H9 (cell line): ENCODE measurements at regions not wholly inside any gene's neighbourhood (a gene's known extent, or its start where the extent isn't known, plus 50 kb on each side); places are given as distances from the start of the nearest gene placed in this dataset.

Experiments
- DNase-seq: peaks from one replicate; pipeline ENCODE4 v3.0.0-alpha.2; 2017
- H2AFZ ChIP-seq: one replicate; pipeline ENCODE4 v1.6.1; 2013; ENCODE audit warnings: mild to moderate bottlenecking, low read length, control low read depth, moderate library complexity
- H2AK5ac ChIP-seq: 2 replicates; pipeline ENCODE4 v1.6.1; 2013; ENCODE audit warnings: low read length, control low read depth, mixed read lengths; ENCODE audit not compliant: insufficient read length
- H2BK120ac ChIP-seq: one replicate; pipeline ENCODE4 v1.6.1; 2013; ENCODE audit warnings: low read depth, mild to moderate bottlenecking, low read length, control low read depth, inconsistent platforms; ENCODE audit not compliant: poor library complexity, severe bottlenecking
- H2BK12ac ChIP-seq: 2 replicates; pipeline ENCODE4 v1.6.1; 2013; ENCODE audit warnings: low read length, control low read depth, mixed read lengths, low read depth; ENCODE audit not compliant: insufficient read length
- H2BK15ac ChIP-seq: 2 replicates; pipeline ENCODE4 v1.6.1; 2013; ENCODE audit warnings: low read depth, low read length, control low read depth
- H2BK20ac ChIP-seq: one replicate; pipeline ENCODE4 v1.6.1; 2013; ENCODE audit warnings: low read depth, mild to moderate bottlenecking, low read length, control low read depth, inconsistent platforms; ENCODE audit not compliant: poor library complexity, severe bottlenecking
- H2BK5ac ChIP-seq: 2 replicates; pipeline ENCODE4 v1.6.1; 2013; ENCODE audit warnings: low read length, control low read depth, mixed read lengths; ENCODE audit not compliant: insufficient read length
- H3K14ac ChIP-seq: 2 replicates; pipeline ENCODE4 v1.6.1; 2013; ENCODE audit warnings: low read length, control low read depth; ENCODE audit not compliant: insufficient read depth
- H3K18ac ChIP-seq: 2 replicates; pipeline ENCODE4 v1.6.1; 2013; ENCODE audit warnings: low read depth, mild to moderate bottlenecking, mixed read lengths, low read length, control low read depth; ENCODE audit not compliant: insufficient read length
- H3K23ac ChIP-seq: 2 replicates; pipeline ENCODE4 v1.6.1; 2013; ENCODE audit warnings: low read length, control low read depth, mixed read lengths, low read depth; ENCODE audit not compliant: insufficient read length
- H3K23me2 ChIP-seq: 2 replicates; pipeline ENCODE4 v1.6.1; 2013; ENCODE audit warnings: low read depth, mild to moderate bottlenecking, mixed read lengths, low read length, control low read depth; ENCODE audit not compliant: insufficient read length, poor library complexity, severe bottlenecking
- H3K27ac ChIP-seq: 2 replicates; pipeline ENCODE4 v1.5.1; 2013; ENCODE audit warnings: low read length, control low read depth, mixed read lengths, low read depth; ENCODE audit not compliant: insufficient read length
- H3K27me3 ChIP-seq: 2 replicates; pipeline ENCODE4 v1.6.1; 2013; ENCODE audit warnings: low read length, control low read depth, inconsistent platforms; ENCODE audit not compliant: insufficient read depth
- H3K4ac ChIP-seq: 2 replicates; pipeline ENCODE4 v1.6.1; 2013; ENCODE audit warnings: low read depth, mild to moderate bottlenecking, control low read depth, inconsistent platforms, low read length, moderate library complexity
- H3K4me1 ChIP-seq: 2 replicates; pipeline ENCODE4 v1.6.1; 2013; ENCODE audit warnings: low read length, control low read depth, inconsistent platforms; ENCODE audit not compliant: insufficient read depth
- H3K4me2 ChIP-seq: 2 replicates; pipeline ENCODE4 v1.6.1; 2013; ENCODE audit warnings: low read length, control low read depth, mixed read lengths; ENCODE audit not compliant: insufficient read length, insufficient read depth
- H3K56ac ChIP-seq: 2 replicates; pipeline ENCODE4 v1.6.1; 2013; ENCODE audit warnings: low read depth, mild to moderate bottlenecking, mixed read lengths, low read length, control low read depth; ENCODE audit not compliant: insufficient read length
- H3K79me1 ChIP-seq: 2 replicates; pipeline ENCODE4 v1.6.1; 2013; ENCODE audit warnings: low read depth, mild to moderate bottlenecking, moderate library complexity, low read length, control low read depth, inconsistent platforms; ENCODE audit not compliant: insufficient read depth, poor library complexity, severe bottlenecking
- H3K79me2 ChIP-seq: 2 replicates; pipeline ENCODE4 v1.6.1; 2013; ENCODE audit warnings: low read length, control low read depth, inconsistent platforms; ENCODE audit not compliant: insufficient read depth
- H3K9ac ChIP-seq: 2 replicates; pipeline ENCODE4 v1.6.1; 2013; ENCODE audit warnings: low read length, control low read depth, mixed read lengths; ENCODE audit not compliant: insufficient read length; ENCODE audit errors: extremely low read depth
- H3K9me3 ChIP-seq: one replicate; pipeline ENCODE4 v1.6.1; 2013; ENCODE audit warnings: low read depth, low read length, inconsistent platforms; ENCODE audit not compliant: control insufficient read depth
- H3T11ph ChIP-seq: one replicate; pipeline ENCODE4 v1.6.1; 2013; ENCODE audit warnings: mild to moderate bottlenecking, low read length, control low read depth, inconsistent platforms
- H4K20me1 ChIP-seq: one replicate; pipeline ENCODE4 v1.6.1; 2013; ENCODE audit not compliant: control insufficient read depth, insufficient read length, insufficient read depth
- H4K5ac ChIP-seq: 2 replicates; pipeline ENCODE4 v1.6.1; 2013; ENCODE audit warnings: low read depth, mild to moderate bottlenecking, mixed read lengths, low read length, control low read depth; ENCODE audit not compliant: insufficient read length
- H4K8ac ChIP-seq: replicated peaks from 2 replicates; pipeline ENCODE4 v1.6.1; 2013; ENCODE audit warnings: low read length, control low read depth, mixed read lengths, low read depth; ENCODE audit not compliant: insufficient read length
- H4K91ac ChIP-seq: 2 replicates; pipeline ENCODE4 v1.6.1; 2013; ENCODE audit warnings: low read depth, mild to moderate bottlenecking, moderate library complexity, mixed read lengths, low read length, control low read depth; ENCODE audit not compliant: insufficient read length
- H3K27ac Mint-ChIP-seq, 3 experiments: 2 replicates in 2 of 3; 3 replicates in 1 of 3; pipeline ENCODE4 v1.8.0; 2020 to 2021; ENCODE audit warnings: mixed read lengths in 3 of 3, mild to moderate bottlenecking in 1 of 3, moderate library complexity in 1 of 3
- H3K27me3 Mint-ChIP-seq: 2 replicates; pipeline ENCODE4 v1.8.0; 2021; ENCODE audit warnings: low read depth, mild to moderate bottlenecking, moderate library complexity, mixed read lengths
- H3K36me3 Mint-ChIP-seq, 3 experiments: 2 replicates in 2 of 3; 3 replicates in 1 of 3; pipeline ENCODE4 v1.8.0; 2020 to 2021; ENCODE audit warnings: low read depth in 3 of 3, mixed read lengths in 3 of 3; ENCODE audit not compliant: insufficient read depth in 1 of 3
- H3K4me1 Mint-ChIP-seq, 2 experiments: 2 replicates each; pipeline ENCODE4 v1.8.0; 2020; ENCODE audit warnings: mixed read lengths in 2 of 2
- H3K4me3 Mint-ChIP-seq, 2 experiments: 2 replicates in 1 of 2; 3 replicates in 1 of 2; pipeline ENCODE4 v1.8.0; 2020 to 2021; ENCODE audit warnings: mild to moderate bottlenecking in 2 of 2, mixed read lengths in 2 of 2, moderate library complexity in 1 of 2
- H3K9me3 Mint-ChIP-seq, 2 experiments: 2 replicates in 1 of 2; 3 replicates in 1 of 2; pipeline ENCODE4 v1.8.0; 2020; ENCODE audit warnings: mild to moderate bottlenecking in 2 of 2, mixed read lengths in 2 of 2, moderate library complexity in 1 of 2
- whole genome bisulfite sequencing: extraction: QIAGEN DNeasy Blood & Tissue Kit; methylation state at CpG from one replicate; pipeline ENCODE4 v1.1.7; 2013; ENCODE audit warnings: missing lambda C conversion rate, low lambda C conversion rate, mixed read lengths; ENCODE audit not compliant: insufficient read length; ENCODE audit errors: extremely low coverage; 5-methylcytosine and 5-hydroxymethylcytosine counted together
- TF ChIP-seq, protein P1 (sequence below): fragments of 200-600 bp; sonication (generic); conservative IDR thresholded peaks from 3 replicates; pipeline ENCODE4 v1.8.0; 2021; ENCODE audit warnings: antibody characterized with exemption, mild to moderate bottlenecking

DNA sequence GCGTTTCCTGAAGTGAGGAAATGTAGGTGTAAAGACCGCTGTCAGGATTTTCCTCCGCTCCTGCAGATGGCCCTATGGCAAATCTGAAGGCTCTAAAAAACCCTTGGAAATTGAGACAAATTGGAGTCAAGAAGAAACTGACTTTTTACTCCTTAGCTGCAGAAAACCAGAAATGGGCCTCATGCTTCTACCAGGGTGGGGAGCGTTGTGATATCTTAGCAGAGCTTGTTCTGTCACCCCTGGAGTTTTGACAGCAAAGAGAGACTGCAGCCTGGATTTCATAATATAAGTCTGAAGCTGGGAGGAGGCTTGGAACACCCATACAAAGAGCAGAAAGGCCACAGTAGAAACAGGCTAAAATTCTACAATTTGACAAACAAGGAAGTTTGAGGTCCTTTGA is 283.0 kb upstream of the PLSCR5 start:
- no peak overlapping the region for H2AFZ ChIP-seq
- no peak overlapping the region for H3K4me3 Mint-ChIP-seq
- H3K56ac ChIP-seq, result no peak overlapping the region
- no peaks in the 10 kb centered on the region for H3K27me3 ChIP-seq
- no peak overlapping the region for H3K27ac Mint-ChIP-seq
- H2BK20ac ChIP-seq, result no peak overlapping the region
- no peaks in the 10 kb centered on the region for H3K23me2 ChIP-seq
- H3K23ac ChIP-seq, result no peak overlapping the region
- H2BK120ac ChIP-seq, result no peak overlapping the region
- no peak overlapping the region for H2BK5ac ChIP-seq
- H2AK5ac ChIP-seq, result no peak overlapping the region
- H3K36me3 Mint-ChIP-seq, result no peaks in the 10 kb centered on the region
- H3K27me3 Mint-ChIP-seq, result no peaks in the 10 kb centered on the region
- TF ChIP-seq, protein P1, sequence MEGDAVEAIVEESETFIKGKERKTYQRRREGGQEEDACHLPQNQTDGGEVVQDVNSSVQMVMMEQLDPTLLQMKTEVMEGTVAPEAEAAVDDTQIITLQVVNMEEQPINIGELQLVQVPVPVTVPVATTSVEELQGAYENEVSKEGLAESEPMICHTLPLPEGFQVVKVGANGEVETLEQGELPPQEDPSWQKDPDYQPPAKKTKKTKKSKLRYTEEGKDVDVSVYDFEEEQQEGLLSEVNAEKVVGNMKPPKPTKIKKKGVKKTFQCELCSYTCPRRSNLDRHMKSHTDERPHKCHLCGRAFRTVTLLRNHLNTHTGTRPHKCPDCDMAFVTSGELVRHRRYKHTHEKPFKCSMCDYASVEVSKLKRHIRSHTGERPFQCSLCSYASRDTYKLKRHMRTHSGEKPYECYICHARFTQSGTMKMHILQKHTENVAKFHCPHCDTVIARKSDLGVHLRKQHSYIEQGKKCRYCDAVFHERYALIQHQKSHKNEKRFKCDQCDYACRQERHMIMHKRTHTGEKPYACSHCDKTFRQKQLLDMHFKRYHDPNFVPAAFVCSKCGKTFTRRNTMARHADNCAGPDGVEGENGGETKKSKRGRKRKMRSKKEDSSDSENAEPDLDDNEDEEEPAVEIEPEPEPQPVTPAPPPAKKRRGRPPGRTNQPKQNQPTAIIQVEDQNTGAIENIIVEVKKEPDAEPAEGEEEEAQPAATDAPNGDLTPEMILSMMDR, result no peak
- H4K91ac ChIP-seq, result no peak overlapping the region
- H3K27ac ChIP-seq, result no peak overlapping the region
- no peak overlapping the region for H3K18ac ChIP-seq
- no peaks in the 10 kb centered on the region for H3K79me2 ChIP-seq
- H3K4me1 Mint-ChIP-seq, result peaks cover 3 to 9% of the 10 kb centered on the region in 2 experiments
- WGBS, result no CpG with 5 or more reads among the region's 4 CpGs
- no peak overlapping the region for H3K4ac ChIP-seq
- no peak overlapping the region for H3T11ph ChIP-seq
- H3K9me3 ChIP-seq, result no peaks in the 10 kb centered on the region
- H4K20me1 ChIP-seq, result no peaks in the 10 kb centered on the region
- H3K4me2 ChIP-seq, result no peak overlapping the region
- H3K14ac ChIP-seq, result no peak overlapping the region
- H3K79me1 ChIP-seq, result no peaks in the 10 kb centered on the region
- no peaks in the 10 kb centered on the region for H3K9me3 Mint-ChIP-seq
- no peak overlapping the region for H2BK15ac ChIP-seq
- no peak overlapping the region for H2BK12ac ChIP-seq
- no peak overlapping the region for H4K5ac ChIP-seq
- no peak for DNase-seq
- no peak overlapping the region for H3K9ac ChIP-seq
- no peak overlapping the region for H4K8ac ChIP-seq
- no peaks in the 10 kb centered on the region for H3K4me1 ChIP-seq
